Activated CD4-positive, alpha-beta T cell treated with anti-CD3 and anti-CD28 coated beads, Interleukin-2, amount 50 U/mL, for 24 hours (primary cell): ENCODE measurements at regions not wholly inside any gene's neighbourhood (a gene's known extent, or its start where the extent isn't known, plus 50 kb on each side); places are given as distances from the start of the nearest gene placed in this dataset.

Source experiments
- DNase-seq, 2 donors: peaks; one replicate each; pipeline ENCODE4 v3.0.0-alpha.2; 2020; ENCODE audit warnings: low read depth in 1 of 2, low spot score in 1 of 2

DNA sequence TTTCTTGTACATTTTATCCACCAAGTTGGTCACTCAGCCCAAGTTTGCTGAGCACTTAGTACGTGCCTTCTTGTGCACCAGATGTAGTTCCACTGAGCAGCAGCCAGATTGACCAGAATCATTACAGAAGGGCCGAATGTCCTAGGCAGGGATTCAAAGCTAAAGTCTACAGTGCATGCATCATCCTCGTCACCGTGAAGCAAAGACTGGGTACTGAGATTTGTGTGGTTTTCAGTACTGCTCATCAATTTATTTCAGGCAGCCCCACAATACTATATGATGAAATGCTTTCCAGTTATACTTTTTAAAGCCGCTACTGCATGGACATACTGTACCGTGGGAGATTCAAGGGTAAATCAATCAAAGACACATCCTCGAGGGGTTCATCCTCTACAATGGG lies 227.0 kb downstream of the ARRDC4 start:
- DNase-seq = no peak

DNA sequence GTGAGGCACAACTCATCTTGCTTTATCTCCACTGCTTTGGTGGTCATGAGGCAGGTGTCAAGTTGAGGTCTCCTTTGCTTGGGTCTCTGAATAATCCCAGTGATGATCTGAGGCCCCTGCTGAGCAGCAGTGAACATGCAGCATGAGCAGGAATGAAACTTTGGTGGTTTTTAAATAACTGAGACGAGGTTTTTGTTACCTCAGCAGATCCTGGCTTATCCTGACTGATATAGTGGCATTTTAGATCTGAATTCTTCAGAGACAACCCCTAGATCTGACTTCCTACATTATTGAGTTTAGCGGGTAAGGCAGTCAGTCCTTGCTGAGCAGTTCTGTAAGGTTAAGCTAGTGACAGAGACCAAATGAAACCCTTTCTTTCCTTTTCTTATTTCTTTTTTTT lies 230.4 kb downstream of the ARRDC4 start:
- no peak for DNase-seq

DNA sequence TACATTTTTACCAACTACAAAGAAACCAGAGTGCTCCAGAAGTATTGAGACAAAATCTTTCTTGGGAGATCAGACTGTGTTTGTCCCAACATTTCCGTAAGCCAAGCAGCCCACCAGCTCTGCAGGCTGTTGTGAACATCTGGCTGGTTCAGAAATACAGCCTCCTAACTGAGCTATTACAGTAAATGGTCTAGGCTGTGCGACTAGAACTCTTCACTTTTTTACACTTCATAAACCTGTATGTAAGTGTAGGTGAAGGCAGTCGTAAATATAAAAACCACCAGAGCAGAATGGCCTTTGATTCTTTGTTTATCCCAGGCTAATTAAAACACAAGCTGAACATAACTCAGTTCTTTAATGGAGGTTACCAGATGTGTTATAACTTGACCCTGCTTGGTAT lies 235.3 kb downstream of the ARRDC4 start:
- no peak for DNase-seq

GRCh38 chr15:98196371-98196770 lies 235.9 kb downstream of the ARRDC4 start:
- DNase-seq = no peak

DNA sequence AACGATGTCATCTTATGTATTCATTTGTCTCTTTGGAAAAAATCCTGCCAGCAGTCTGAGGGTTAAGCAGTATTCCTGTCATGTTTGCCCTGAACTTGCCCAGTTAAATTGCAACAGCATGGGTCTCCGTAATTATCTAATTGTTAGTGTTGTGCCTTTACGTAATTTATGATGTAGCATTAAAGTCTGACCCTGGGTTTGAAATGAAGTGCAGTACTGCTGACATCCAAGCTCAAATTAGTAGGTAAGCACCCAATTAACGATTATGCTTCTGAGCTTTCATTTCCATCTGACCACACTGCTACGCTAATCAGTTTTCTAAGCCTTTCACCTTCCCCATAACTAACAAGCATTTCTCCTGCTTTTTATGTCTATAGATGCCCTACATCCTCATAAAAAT lies 241.8 kb downstream of the ARRDC4 start:
- DNase-seq = no peak

- no peak for DNase-seq
These were observed 243.6 kb downstream of the ARRDC4 start for GRCh38 chr15:98203872-98204660.

GRCh38 chr15:98207928-98208327 lies 247.4 kb downstream of the ARRDC4 start:
- no peak for DNase-seq

DNA sequence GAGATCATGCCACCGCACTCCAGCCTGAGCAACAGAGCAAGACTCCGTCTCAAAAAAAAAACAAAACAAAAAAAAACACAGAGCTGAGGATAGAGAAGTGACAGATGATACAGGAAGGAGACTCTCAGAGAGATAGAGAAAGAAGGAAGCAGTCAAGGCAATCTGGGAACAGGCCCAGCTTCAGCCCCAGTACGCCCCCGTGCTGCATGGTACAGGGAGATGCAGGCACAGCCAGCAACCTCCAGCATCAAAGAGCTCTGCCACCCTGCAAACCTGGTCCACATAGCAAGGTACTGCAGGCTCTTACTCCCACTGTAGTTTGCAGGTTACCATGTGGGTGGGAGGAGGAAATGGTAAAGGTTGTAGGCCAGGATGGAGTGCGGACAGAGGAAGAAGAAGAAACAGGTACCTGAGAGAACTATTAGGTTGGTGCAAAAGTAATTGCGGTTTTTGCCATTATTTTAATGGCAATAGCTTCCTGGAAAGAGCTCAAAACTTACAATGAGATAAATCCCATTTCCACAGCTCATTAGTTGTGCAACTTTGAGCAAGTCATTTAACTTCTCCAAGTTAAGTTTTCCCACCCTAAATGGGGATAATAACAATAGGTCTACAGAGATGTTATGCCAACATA lies 253.0 kb downstream of the ARRDC4 start:
- no peak for DNase-seq

DNA sequence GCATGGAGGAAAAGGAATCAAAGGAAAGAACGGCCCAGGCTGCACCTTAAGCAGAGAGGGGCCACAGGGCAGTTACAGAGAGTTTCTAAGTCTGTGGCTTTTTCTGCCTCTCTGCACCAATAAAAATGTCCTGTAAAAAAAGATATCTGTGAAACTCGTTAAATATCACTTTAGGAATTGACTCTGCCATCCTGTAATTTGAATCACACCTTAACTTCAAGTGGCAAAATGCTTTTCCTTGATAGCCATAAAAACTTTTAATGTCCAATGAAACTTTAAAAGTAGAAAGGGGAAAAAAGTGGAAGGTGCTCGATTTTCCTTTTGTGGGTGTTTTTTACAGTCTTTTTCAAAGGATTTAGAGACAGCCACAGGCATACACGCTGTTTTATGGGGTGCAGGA lies 255.7 kb downstream of the ARRDC4 start:
- DNase-seq = no peak

DNA sequence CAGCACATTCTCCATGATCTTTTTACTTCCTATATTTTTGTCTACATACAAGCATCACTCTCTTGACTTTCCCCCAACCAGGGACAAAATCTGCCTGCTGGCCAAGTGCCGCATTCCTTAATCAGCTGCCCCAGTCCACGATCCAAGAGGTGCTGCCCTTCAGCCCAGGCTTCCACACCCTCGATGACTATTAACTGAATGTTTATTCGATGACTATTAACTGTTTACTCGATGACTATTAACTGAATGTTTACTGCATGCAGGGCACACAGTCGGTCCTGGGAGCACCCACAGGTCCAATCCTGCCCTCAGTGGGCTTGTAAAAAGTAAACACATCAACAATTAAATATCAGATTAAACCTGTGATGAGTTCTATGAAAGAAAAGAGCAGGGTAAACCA lies 256.9 kb downstream of the ARRDC4 start:
- no peak for DNase-seq

DNA sequence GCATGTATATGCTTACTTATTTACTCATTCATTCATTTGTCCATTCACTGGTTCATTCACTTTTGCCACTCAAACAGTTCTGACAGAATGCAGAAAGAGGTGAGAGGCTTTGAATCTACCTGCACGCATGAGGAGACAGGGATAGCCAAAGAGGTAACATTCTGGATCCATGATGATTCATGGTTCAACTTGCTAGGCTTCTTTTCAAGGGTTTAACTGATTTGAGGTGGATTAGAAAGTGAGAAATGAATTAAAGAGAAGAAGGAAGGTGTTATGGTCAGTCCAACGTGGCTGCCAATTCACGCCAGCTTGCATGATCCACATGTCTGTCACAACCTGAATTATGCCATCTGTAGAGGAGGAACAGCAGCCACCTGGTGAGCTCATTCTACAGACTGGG lies 260.6 kb downstream of the ARRDC4 start:
- no peak for DNase-seq

DNA sequence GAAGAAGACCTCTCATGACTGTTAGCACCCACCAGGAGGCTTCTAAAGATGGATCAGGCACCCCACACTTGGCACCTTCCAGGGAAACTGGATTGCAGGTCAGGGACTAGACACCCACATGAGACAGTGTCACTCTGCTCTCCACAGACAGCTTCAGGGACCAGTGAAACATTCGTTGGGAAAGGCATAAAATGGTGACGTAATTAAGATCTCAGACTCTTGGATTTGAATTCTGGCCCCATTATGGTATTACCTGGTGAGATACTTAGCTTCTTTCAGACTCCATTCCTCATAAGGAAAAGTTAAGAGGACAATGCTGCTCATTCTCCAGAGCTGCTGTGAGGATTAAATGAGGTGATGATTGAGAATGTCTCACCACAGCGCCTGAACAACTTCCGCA lies 261.1 kb downstream of the ARRDC4 start:
- DNase-seq = no peak

- DNase-seq = no peak
These were observed 265.6 kb downstream of the ARRDC4 start for GRCh38 chr15:98226149-98226548.

DNA sequence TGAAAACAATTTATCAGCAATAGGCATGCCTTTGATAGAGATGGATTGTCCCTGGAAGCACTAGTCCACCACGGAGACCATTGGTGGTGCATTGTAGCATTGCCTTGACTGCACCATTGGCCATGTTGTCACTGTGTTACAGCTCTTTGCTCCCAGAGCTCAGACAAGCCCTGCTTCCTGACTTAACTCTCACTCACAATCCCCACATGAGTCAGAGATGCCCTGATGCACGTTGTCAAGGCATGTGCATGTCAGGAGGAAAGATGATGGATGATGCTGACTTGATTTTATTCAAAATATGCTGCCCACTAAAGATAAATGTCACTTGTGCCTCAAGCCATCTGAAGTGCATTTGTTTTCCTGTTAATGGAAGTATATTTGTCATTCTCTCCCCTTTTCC lies 266.1 kb downstream of the ARRDC4 start:
- no peak for DNase-seq

DNA sequence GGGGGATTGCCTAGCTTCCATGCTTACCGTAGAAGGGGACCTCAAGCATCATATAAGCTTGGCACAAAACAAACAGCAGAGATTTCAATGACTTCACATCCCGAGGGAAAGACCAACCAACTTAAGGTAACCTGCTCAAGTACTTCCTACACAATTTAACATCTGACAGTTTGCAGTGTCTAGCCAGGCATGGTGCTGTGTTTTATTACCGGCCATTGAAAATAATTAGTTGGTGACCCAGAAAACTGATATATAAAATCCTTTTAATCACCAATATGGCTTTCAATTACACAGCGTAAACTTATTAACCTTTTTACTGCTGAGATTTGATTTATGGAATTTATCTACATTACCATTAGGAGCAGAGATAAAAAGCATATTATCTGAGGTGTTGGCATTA lies 268.3 kb downstream of the ARRDC4 start:
- DNase-seq = no peak

DNA sequence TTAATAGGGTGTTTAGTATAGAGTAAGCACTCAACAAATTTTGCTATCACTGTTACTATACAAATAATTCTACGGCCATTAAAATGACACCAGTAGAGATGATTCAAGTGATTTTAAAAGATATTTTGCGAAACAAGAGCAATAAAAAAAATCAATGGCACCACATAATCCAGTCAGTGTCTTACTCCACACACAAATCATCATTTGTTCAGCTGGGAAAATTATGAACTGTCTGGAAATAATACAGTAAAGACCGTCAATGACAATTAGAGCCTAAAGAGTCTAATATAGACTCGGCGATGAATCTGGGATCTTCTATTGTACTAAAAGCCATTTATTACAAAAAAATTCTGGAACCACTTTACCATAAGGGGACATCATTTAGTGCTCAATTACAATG lies 270.5 kb downstream of the ARRDC4 start:
- DNase-seq = no peak

DNA sequence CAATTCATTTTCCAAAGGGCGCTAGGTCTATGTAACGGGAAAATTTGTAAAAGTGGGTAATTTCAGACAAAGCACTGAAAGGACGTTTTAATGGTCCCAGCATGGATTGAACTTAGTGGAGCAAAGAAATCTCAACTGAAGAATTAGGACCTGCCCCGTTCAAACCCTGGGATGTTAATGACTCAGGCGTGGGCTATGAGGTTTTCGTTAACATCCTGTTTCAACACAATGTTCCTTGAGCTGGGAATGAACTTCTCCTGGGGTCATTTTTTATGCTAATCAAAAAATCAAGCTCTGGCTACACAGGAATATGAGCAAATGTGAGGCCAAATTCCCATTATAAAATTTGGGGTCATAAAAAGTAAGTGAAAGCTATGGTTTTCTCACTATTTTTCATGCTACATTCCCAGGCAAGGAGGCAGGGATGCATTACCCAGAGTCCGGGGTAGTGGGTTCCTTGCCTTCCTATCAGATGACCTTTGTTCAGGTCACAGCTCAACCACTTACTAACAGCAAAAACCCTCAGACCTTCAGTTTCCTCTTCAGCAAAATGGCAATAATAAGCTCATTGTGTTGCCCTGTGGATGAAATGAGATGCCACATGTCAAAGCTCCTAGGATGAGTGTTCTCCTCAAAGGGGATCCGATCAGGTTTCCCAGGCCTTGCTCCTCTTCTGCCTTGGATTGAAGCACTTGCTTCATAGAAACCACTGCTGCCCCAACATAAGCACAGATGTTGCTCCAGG lies 271.4 kb downstream of the ARRDC4 start:
- DNase-seq = no peak

GRCh38 chr15:98232761-98233160 lies 272.3 kb downstream of the ARRDC4 start:
- no peak for DNase-seq

- no peak for DNase-seq
These were observed 273.4 kb downstream of the ARRDC4 start for GRCh38 chr15:98233873-98234272.

- no peak for DNase-seq
These were observed 279.8 kb downstream of the ARRDC4 start for GRCh38 chr15:98240303-98240702.

DNA sequence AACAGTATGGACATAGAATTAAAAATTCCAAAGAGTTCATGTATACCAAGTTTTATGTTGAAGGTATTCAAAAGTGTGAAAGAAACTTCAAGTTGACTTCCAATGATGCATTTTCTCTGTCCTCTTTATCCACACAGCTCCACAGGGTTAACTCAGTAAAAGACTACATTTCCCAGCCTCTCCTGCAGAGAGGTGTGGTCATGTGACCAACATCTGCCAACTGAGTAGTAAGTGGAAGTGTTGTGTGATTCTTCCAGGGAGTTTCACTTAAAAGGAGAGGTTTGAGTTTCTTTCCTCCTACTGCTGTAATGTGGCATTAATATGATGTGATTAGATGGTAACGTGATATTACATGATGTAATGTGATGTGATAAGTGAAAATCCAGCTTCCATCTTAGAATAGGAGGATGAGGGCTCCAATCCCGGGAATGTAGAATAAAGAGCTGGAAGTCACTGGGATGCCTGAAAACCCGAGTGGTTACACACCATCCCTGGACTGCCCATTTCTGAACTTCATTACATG lies 280.6 kb downstream of the ARRDC4 start:
- DNase-seq = no peak

GRCh38 chr15:98257290-98257689 lies 296.8 kb downstream of the ARRDC4 start:
- DNase-seq = no peak
